ENCODE measurements at regions not wholly inside any gene's neighbourhood (a gene's known extent, or its start where the extent isn't known, plus 50 kb on each side); places are given as distances from the start of the nearest gene placed in this dataset.

GRCh38 chr2:3107567-3107966 lies 270.1 kb downstream of the EIPR1 start:
- Histone ChIP-seq H3K4me1 (ENCODE audit: control insufficient read depth in 4 of 4, insufficient read depth in 4 of 4, low read length in 3 of 4) (no peaks in the 10 kb centered on the region), H3K9me3 (ENCODE audit: control insufficient read depth in 4 of 4, low read length in 3 of 4) (no peaks in the 10 kb centered on the region), H3K27me3 (ENCODE audit: control insufficient read depth in 4 of 4, insufficient read depth in 4 of 4, low read length in 3 of 4) (no peaks in the 10 kb centered on the region), H3K27ac (ENCODE audit: low read depth in 1 of 2, low read length in 2 of 2) (no peak overlapping the region), H3K36me3 (ENCODE audit: control insufficient read depth in 4 of 4, insufficient read depth in 3 of 4, low read depth in 1 of 4, low read length in 3 of 4) (no peaks in the 10 kb centered on the region), H3K4me3 (ENCODE audit: low read depth in 1 of 3, low read length in 3 of 3) (no peak overlapping the region), H3K9ac (ENCODE audit: low read depth in 1 of 2, low read length in 2 of 2) (no peak overlapping the region)
- 93% methylated on average over 14 of the region's 14 CpGs for WGBS
- peak; percentile 28 for DNase-seq (ENCODE audit: low spot score)
- TF ChIP-seq RXRA (IDR thresholded peaks at IDR 0.05) (no peak), REST (IDR thresholded peaks at IDR 0.05) (no peak), SP1 (IDR thresholded peaks at IDR 0.05) (no peak), FOXA2 (IDR thresholded peaks at IDR 0.05) (no peak), HNF4G (IDR thresholded peaks at IDR 0.05) (no peak), HNF4A (conservative IDR thresholded peaks at IDR 0.05) (no peak), EGR1 (IDR thresholded peaks at IDR 0.05; ENCODE audit: low read depth in 2 of 2) (no peak), JUND (IDR thresholded peaks at IDR 0.05) (no peak), RAD21 (IDR thresholded peaks at IDR 0.05) (no peak), FOXA1 (IDR thresholded peaks at IDR 0.05) (no peak), GABPA (IDR thresholded peaks at IDR 0.05 in 1 of 2, conservative IDR thresholded peaks at IDR 0.05 in 1 of 2) (no peak), TAF1 (conservative IDR thresholded peaks at IDR 0.05) (no peak), NR2F2 (IDR thresholded peaks at IDR 0.05) (no peak)
- TF ChIP-seq, protein P1, sequence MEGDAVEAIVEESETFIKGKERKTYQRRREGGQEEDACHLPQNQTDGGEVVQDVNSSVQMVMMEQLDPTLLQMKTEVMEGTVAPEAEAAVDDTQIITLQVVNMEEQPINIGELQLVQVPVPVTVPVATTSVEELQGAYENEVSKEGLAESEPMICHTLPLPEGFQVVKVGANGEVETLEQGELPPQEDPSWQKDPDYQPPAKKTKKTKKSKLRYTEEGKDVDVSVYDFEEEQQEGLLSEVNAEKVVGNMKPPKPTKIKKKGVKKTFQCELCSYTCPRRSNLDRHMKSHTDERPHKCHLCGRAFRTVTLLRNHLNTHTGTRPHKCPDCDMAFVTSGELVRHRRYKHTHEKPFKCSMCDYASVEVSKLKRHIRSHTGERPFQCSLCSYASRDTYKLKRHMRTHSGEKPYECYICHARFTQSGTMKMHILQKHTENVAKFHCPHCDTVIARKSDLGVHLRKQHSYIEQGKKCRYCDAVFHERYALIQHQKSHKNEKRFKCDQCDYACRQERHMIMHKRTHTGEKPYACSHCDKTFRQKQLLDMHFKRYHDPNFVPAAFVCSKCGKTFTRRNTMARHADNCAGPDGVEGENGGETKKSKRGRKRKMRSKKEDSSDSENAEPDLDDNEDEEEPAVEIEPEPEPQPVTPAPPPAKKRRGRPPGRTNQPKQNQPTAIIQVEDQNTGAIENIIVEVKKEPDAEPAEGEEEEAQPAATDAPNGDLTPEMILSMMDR (IDR thresholded peaks at IDR 0.05; ENCODE audit: low read depth, low read length, missing input control) = no peak
- TF ChIP-seq, protein P2, sequence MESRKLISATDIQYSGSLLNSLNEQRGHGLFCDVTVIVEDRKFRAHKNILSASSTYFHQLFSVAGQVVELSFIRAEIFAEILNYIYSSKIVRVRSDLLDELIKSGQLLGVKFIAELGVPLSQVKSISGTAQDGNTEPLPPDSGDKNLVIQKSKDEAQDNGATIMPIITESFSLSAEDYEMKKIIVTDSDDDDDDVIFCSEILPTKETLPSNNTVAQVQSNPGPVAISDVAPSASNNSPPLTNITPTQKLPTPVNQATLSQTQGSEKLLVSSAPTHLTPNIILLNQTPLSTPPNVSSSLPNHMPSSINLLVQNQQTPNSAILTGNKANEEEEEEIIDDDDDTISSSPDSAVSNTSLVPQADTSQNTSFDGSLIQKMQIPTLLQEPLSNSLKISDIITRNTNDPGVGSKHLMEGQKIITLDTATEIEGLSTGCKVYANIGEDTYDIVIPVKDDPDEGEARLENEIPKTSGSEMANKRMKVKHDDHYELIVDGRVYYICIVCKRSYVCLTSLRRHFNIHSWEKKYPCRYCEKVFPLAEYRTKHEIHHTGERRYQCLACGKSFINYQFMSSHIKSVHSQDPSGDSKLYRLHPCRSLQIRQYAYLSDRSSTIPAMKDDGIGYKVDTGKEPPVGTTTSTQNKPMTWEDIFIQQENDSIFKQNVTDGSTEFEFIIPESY (IDR thresholded peaks at IDR 0.05) = no peak
- TF ChIP-seq, protein P3, sequence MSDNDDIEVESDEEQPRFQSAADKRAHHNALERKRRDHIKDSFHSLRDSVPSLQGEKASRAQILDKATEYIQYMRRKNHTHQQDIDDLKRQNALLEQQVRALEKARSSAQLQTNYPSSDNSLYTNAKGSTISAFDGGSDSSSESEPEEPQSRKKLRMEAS (IDR thresholded peaks at IDR 0.05) = no peak
- TF ChIP-seq, protein P4, sequence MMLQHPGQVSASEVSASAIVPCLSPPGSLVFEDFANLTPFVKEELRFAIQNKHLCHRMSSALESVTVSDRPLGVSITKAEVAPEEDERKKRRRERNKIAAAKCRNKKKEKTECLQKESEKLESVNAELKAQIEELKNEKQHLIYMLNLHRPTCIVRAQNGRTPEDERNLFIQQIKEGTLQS (IDR thresholded peaks at IDR 0.05) = no peak

All from liver (tissue), 8 donors.